ENCODE measurements at regions not wholly inside any gene's neighbourhood (a gene's known extent, or its start where the extent isn't known, plus 50 kb on each side); places are given as distances from the start of the nearest gene placed in this dataset.
"Not testable (repeated sequence)": the region's sequence is repeated elsewhere in the genome, so short reads cannot be mapped to it uniquely, and the experiment has no call there.

- DNase-seq = no peak
These were observed 1465.7 kb upstream of the DIAPH2 start for GRCh38 chrX:95218976-95219375.

GRCh38 chrX:95248386-95248785 is 1436.3 kb upstream of the DIAPH2 start:
- no peak for DNase-seq

- no peak for DNase-seq
These were observed 1394.2 kb upstream of the DIAPH2 start for GRCh38 chrX:95290455-95290854.

- no peak for DNase-seq
These were observed 1393.1 kb upstream of the DIAPH2 start for GRCh38 chrX:95291561-95291960.

- no peak for DNase-seq
These were observed 1365.8 kb upstream of the DIAPH2 start for GRCh38 chrX:95318882-95319281.

GRCh38 chrX:95325185-95325584 is 1359.5 kb upstream of the DIAPH2 start:
- no peak for DNase-seq

GRCh38 chrX:95330292-95330691 is 1354.3 kb upstream of the DIAPH2 start:
- no peak for DNase-seq

- DNase-seq = no peak
These were observed 1352.1 kb upstream of the DIAPH2 start for GRCh38 chrX:95332530-95332929.

GRCh38 chrX:95346856-95347255 is 1337.8 kb upstream of the DIAPH2 start:
- DNase-seq = no peak

GRCh38 chrX:95350774-95351488 is 1333.7 kb upstream of the DIAPH2 start:
- peak; percentile 2 for DNase-seq

GRCh38 chrX:95367286-95367685 is 1317.4 kb upstream of the DIAPH2 start:
- DNase-seq = no peak

- no peak for DNase-seq
These were observed 1301.8 kb upstream of the DIAPH2 start for GRCh38 chrX:95382799-95383198.

- DNase-seq = no peak
These were observed 1300.9 kb upstream of the DIAPH2 start for GRCh38 chrX:95383778-95384177.

GRCh38 chrX:95427389-95427788 is 1257.3 kb upstream of the DIAPH2 start:
- DNase-seq = no peak

- no peak for DNase-seq
These were observed 1249.4 kb upstream of the DIAPH2 start for GRCh38 chrX:95435198-95435597.

GRCh38 chrX:95441836-95442235 is 1242.8 kb upstream of the DIAPH2 start:
- DNase-seq = no peak

- DNase-seq = no peak
These were observed 1199.9 kb upstream of the DIAPH2 start for GRCh38 chrX:95484781-95485180.

GRCh38 chrX:95505721-95506120 is 1178.9 kb upstream of the DIAPH2 start:
- DNase-seq = no peak

- no peak for DNase-seq
These were observed 1175.2 kb upstream of the DIAPH2 start for GRCh38 chrX:95509474-95509873.

- not testable (repeated sequence) for DNase-seq
These were observed 1160.6 kb upstream of the DIAPH2 start for GRCh38 chrX:95524018-95524417.

- no peak for DNase-seq
These were observed 1148.5 kb upstream of the DIAPH2 start for GRCh38 chrX:95536111-95536510.

- DNase-seq = no peak
These were observed 1148.0 kb upstream of the DIAPH2 start for GRCh38 chrX:95536661-95537060.

- DNase-seq = no peak
These were observed 1145.6 kb upstream of the DIAPH2 start for GRCh38 chrX:95539041-95539440.

- not testable (repeated sequence) for DNase-seq
These were observed 1135.1 kb upstream of the DIAPH2 start for GRCh38 chrX:95549552-95549951.

GRCh38 chrX:95585321-95585720 is 1099.3 kb upstream of the DIAPH2 start:
- DNase-seq = no peak
